IPS DF 19.7 (cell line): ENCODE measurements at regions not wholly inside any gene's neighbourhood (a gene's known extent, or its start where the extent isn't known, plus 50 kb on each side); places are given as distances from the start of the nearest gene placed in this dataset.
A peak's percentile ranks its signal among the peaks of the same experiment; 100 is the strongest.
"Not testable (repeated sequence)": the region's sequence is repeated elsewhere in the genome, so short reads cannot be mapped to it uniquely, and the experiment has no call there.

Experiments used
- DNase-seq: peaks from one replicate; pipeline ENCODE4 v3.0.0-alpha.2; 2013; ENCODE audit warnings: low read depth, low spot score

DNA sequence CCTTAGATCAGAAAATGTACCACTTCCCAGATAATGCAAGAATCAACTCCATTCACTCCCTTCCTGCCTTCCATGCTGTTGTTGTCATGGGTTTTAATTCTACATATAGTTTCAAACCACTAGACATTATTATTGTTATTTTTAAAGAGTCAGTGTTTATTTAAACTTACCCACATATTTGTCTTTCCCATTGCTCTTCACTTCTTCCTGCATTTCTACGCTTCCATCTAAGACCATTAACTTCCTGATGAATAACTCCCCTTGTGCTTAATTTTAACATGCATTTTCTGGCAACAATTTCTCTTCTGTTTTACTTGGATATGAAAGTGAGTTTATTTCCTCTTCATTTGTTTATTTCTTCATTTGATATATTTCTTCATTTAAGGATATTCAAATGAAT is 127.1 kb upstream of the FHIT start:
- no peak for DNase-seq

GRCh38 chr3:61381745-61382392 is 130.6 kb upstream of the FHIT start:
- peak; percentile 3 for DNase-seq

DNA sequence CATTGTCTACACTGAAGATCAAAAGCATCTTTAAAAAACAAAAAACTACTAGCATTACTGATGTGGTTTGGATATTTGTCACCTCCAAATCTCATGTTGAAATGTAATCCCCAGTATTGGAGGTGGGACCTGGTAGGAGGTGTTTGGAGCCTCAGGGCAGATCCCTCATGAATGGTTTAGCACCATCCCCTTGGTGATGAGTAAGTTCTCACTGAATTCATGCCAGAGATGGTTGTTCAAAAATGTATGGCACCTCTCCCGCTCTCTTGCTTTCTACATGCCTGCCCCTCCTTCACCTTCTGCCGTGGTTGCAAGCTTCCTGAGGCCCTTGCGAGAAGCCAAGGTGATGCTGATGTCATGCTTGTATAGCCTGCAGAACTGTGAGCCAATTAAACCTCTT is 136.6 kb upstream of the FHIT start:
- no peak for DNase-seq

DNA sequence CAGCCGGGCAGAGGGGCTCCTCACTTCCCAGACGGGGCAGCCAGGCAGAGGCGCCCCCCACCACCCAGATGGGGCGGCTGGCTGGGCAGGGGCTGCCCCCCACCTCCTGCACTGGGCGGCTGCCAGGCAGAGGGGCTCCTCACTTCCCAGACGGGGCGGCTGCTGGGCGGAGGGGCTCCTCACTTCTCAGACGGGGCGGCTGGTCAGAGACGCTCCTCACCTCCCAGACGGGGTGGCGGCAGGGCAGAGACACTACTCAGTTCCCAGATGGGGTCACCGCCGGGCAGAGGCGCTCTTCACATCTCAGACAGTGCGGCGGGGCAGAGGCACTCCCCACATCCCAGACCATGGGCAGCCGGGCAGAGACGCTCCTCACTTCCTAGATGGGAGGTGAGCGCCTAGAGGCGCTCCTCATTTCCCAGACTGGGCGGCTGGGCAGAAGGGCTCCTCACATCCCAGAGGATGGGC is 142.3 kb upstream of the FHIT start:
- DNase-seq: not testable (repeated sequence)

GRCh38 chr3:61401359-61401758 is 150.1 kb upstream of the FHIT start:
- no peak for DNase-seq

DNA sequence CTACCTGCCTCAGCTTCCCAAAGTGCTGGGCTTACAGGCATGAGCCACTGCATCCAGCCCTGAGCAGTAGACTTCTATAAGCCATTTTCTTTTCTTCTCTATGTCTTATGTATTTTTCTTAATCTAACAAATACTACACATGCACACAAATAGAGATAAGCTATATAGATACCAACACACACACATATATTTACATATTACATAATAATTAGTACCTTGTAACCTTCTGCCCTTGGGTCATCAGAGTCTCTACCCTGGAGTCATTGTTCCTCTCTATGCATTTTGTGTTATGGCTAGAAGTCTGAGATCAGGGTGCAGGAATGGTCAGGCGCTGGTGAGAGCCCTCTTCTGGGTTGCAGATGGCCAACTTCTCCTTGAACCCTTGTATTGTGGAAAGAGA is 154.0 kb upstream of the PTPRG start:
- no peak for DNase-seq

DNA sequence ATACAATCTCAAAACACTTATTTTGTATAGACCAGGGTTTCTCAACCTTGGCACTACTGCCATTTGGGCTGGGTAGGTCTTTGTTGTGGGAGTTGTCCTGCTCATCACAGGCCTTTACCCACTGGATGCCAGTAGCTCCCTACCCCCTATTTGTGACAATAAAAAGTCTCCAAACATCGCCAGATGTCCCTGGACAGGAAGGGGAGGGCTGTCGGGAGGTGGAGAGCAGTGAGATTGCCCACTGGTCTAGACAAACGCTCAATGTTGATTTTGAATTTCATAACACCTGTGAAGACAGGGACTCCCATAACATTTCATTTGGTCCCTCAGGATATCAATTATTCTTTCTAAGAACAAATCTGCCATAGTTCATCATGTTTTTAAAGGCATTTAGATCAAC is 151.7 kb upstream of the PTPRG start:
- no peak for DNase-seq

GRCh38 chr3:61410358-61410757 is 151.0 kb upstream of the PTPRG start:
- not testable (repeated sequence) for DNase-seq

- DNase-seq: no peak
Observed at GRCh38 chr3:61411009-61411662, 150.2 kb upstream of the PTPRG start.

- DNase-seq: no peak
Observed at GRCh38 chr3:61414456-61414855, 146.9 kb upstream of the PTPRG start.

- no peak for DNase-seq
Observed at GRCh38 chr3:61415201-61415600, 146.2 kb upstream of the PTPRG start.

DNA sequence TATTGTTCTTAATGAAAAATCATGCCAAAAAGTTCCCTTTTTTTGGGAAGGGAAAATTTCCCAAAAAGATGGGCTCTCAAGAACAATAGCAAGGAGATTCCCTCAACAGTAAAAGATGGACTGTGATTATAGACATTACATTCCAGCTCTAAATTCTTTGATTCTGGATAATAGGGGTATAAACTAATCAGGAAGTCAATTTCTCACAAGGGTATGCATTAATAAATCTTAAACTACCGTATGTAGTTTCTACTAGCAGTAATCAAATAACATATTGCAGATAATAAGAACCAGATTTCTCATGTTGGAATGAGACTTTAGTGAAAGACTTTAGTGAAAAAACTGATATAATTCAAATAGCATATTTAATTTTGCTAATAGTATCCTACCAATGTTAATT is 144.8 kb upstream of the PTPRG start:
- no peak for DNase-seq

- DNase-seq: no peak
Observed at GRCh38 chr3:61417352-61417751, 144.0 kb upstream of the PTPRG start.

- no peak for DNase-seq
Observed at GRCh38 chr3:61420136-61420759, 141.1 kb upstream of the PTPRG start.

- no peak for DNase-seq
Observed at GRCh38 chr3:61422945-61423673, 138.3 kb upstream of the PTPRG start.

DNA sequence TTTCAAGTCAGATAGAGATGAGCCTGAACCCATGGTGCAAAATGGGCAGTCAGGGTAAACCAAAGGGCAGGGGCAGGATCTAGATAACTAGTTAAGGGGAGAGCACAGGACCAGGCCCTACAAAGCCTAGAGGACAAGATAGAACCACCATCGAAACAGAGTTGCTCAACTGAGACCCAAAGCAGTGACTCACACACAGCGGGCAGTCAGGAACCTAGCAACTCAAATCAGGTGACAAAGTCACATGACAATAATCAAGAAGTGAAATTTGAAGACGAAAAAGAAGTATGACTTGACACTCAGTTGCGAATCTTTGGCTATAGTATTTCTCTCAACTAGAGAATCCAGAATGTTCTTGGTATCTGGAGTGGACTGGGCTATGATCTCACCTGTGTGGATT is 136.0 kb upstream of the PTPRG start:
- DNase-seq: no peak

DNA sequence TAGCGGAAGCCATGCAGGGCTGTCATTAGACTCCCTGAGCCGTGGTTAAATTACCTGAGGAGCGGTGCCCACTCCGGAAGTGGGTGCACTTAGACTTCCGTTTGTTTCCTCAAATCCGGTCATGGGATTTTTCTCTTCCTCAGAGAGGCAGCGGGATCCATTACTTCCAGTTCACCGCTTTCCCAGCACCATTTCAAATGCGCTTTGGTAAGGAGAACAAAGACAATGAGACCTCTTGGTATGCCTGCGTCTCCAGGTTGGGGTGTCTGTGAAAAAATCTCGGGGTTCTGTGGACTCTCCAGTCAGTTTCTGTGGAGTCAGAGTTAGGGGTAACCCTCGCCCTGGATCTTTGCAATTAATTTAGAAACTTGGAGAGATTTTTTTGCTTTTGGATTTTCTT is 132.3 kb upstream of the PTPRG start:
- no peak for DNase-seq

DNA sequence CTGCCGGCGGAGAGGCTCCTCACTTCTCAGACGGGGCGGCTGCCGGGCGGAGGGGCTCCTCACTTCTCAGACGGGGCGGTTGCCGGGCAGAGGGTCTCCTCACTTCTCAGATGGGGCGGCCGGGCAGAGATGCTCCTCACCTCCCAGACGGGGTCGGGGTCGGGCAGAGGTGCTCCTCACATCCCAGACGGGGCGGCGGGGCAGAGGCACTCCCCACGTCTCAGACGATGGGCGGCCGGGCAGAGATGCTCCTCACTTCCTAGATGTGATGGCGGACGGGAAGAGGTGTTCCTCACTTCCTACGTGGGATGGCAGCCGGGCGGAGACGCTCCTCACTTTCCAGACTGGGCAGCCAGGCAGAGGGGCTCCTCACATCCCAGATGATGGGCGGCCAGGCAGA is 126.5 kb upstream of the PTPRG start:
- not testable (repeated sequence) for DNase-seq

- not testable (repeated sequence) for DNase-seq
Observed at GRCh38 chr3:61435361-61435760, 126.0 kb upstream of the PTPRG start.

- DNase-seq: no peak
Observed at GRCh38 chr3:61438253-61439121, 122.9 kb upstream of the PTPRG start.

- no peak for DNase-seq
Observed at GRCh38 chr3:61439122-61439458, 122.3 kb upstream of the PTPRG start.

- DNase-seq: no peak
Observed at GRCh38 chr3:61442696-61443095, 118.7 kb upstream of the PTPRG start.
